Astrocyte (in vitro differentiated cells and primary cell): ENCODE measurements at regions not wholly inside any gene's neighbourhood (a gene's known extent, or its start where the extent isn't known, plus 50 kb on each side); places are given as distances from the start of the nearest gene placed in this dataset.

Source experiments
- DNase-seq: peaks from one replicate; pipeline ENCODE4 v3.0.0-alpha.2; 2010; ENCODE audit warnings: low read depth
- FAIRE-seq: peaks from 2 replicates; lab custom pipeline; 2011; peaks lifted over from hg19 to GRCh38; lab: Jason Lieb, UNC
- H2AFZ ChIP-seq: 2 replicates; pipeline ENCODE4 v1.6.0; 2012; ENCODE audit warnings: low read depth, low read length, inconsistent platforms
- H3K27ac ChIP-seq: 2 replicates; pipeline ENCODE4 v1.5.1; 2011; ENCODE audit warnings: low read depth, low read length, inconsistent platforms
- H3K27me3 ChIP-seq: 2 replicates; pipeline ENCODE4 v1.6.0; 2011; ENCODE audit warnings: low read length, inconsistent platforms; ENCODE audit not compliant: insufficient read depth
- H3K36me3 ChIP-seq: 2 replicates; pipeline ENCODE4 v1.5.1; 2011; ENCODE audit warnings: low read length, inconsistent platforms; ENCODE audit not compliant: insufficient read depth
- H3K4me1 ChIP-seq: 2 replicates; pipeline ENCODE4 v1.5.1; 2011; ENCODE audit warnings: low read length, inconsistent platforms; ENCODE audit not compliant: insufficient read depth
- H3K4me2 ChIP-seq: 2 replicates; pipeline ENCODE4 v1.6.0; 2012; ENCODE audit warnings: low read length, inconsistent platforms
- H3K4me3 ChIP-seq: 2 replicates; pipeline ENCODE4 v1.5.1; 2011; ENCODE audit warnings: low read depth, mild to moderate bottlenecking, low read length, inconsistent platforms; ENCODE audit not compliant: insufficient read depth
- H3K79me2 ChIP-seq: 2 replicates; pipeline ENCODE4 v1.6.0; 2012; ENCODE audit warnings: mild to moderate bottlenecking, low read length, inconsistent platforms; ENCODE audit not compliant: insufficient read depth
- H3K9ac ChIP-seq: 2 replicates; pipeline ENCODE4 v1.6.0; 2012; ENCODE audit warnings: mild to moderate bottlenecking, low read length, inconsistent platforms
- H3K9me3 ChIP-seq: 2 replicates; pipeline ENCODE4 v1.5.1; 2012; ENCODE audit warnings: low read depth, mild to moderate bottlenecking, low read length, inconsistent platforms; ENCODE audit not compliant: insufficient read depth
- H4K20me1 ChIP-seq: 2 replicates; pipeline ENCODE4 v1.6.0; 2012; ENCODE audit warnings: low read length, inconsistent platforms; ENCODE audit not compliant: insufficient read depth
- H3K27ac Mint-ChIP-seq: one replicate; pipeline ENCODE4 v1.8.0; 2021; ENCODE audit warnings: mild to moderate bottlenecking, mixed read lengths; ENCODE audit not compliant: unreplicated experiment
- H3K27me3 Mint-ChIP-seq: one replicate; pipeline ENCODE4 v1.8.0; 2021; ENCODE audit warnings: low read depth, mixed read lengths; ENCODE audit not compliant: unreplicated experiment
- H3K36me3 Mint-ChIP-seq: one replicate; pipeline ENCODE4 v1.8.0; 2021; ENCODE audit warnings: low read depth, mixed read lengths; ENCODE audit not compliant: unreplicated experiment
- H3K4me1 Mint-ChIP-seq: one replicate; pipeline ENCODE4 v1.8.0; 2021; ENCODE audit warnings: low read depth, mixed read lengths; ENCODE audit not compliant: unreplicated experiment
- H3K4me3 Mint-ChIP-seq: one replicate; pipeline ENCODE4 v1.8.0; 2021; ENCODE audit warnings: mild to moderate bottlenecking, moderate library complexity, mixed read lengths; ENCODE audit not compliant: unreplicated experiment
- H3K9me3 Mint-ChIP-seq: one replicate; pipeline ENCODE4 v1.8.0; 2021; ENCODE audit warnings: mild to moderate bottlenecking, mixed read lengths; ENCODE audit not compliant: unreplicated experiment
- EZH2 ChIP-seq: IDR thresholded peaks from 2 replicates; pipeline ENCODE4 v1.6.1; 2012; ENCODE audit warnings: mild to moderate bottlenecking, low read length, inconsistent platforms; ENCODE audit not compliant: insufficient read depth
- TF ChIP-seq, protein P1 (sequence below): IDR thresholded peaks from 2 replicates; pipeline ENCODE4 v1.5.1; 2011; ENCODE audit warnings: low read depth, mild to moderate bottlenecking, inconsistent platforms, low read length, moderate library complexity; ENCODE audit not compliant: insufficient read depth

DNA sequence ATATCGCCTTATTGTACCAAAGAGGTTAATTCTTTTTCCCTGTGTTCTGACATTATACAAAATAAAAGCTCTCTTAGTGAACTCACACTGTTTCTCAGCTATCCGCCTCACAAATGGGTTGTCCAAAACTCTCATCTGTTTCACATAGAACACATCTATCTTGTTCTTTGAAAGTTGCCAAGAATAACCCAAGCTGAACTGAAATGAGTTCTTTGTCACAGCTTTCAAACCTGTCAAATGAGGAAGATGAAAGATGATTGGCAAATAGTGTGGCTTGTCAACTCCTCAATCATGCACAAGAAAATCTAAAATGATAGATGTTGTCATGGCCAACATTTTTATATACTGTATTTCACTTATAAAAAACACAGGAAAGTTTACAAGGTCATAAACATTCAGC, 168.1 kb upstream of the OSTN start:
- no peak overlapping the region for H2AFZ ChIP-seq
- no peaks in the 10 kb centered on the region for H3K4me1 ChIP-seq
- Mint-ChIP-seq H3K36me3 (no peaks in the 10 kb centered on the region), H3K4me1 (no peaks in the 10 kb centered on the region), H3K27ac (no peak overlapping the region), H3K4me3 (no peak overlapping the region), H3K27me3 (no peaks in the 10 kb centered on the region), H3K9me3 (no peaks in the 10 kb centered on the region)
- H3K9me3 ChIP-seq: no peaks in the 10 kb centered on the region
- H3K4me3 ChIP-seq: no peak overlapping the region
- DNase-seq: no peak
- no peak overlapping the region for H3K27ac ChIP-seq
- H4K20me1 ChIP-seq: no peaks in the 10 kb centered on the region
- no peak overlapping the region for H3K9ac ChIP-seq
- no peak overlapping the region for H3K4me2 ChIP-seq
- H3K36me3 ChIP-seq: no peaks in the 10 kb centered on the region
- no peak for FAIRE-seq
- no peaks in the 10 kb centered on the region for H3K27me3 ChIP-seq
- no peaks in the 10 kb centered on the region for H3K79me2 ChIP-seq
- TF ChIP-seq, protein P1, sequence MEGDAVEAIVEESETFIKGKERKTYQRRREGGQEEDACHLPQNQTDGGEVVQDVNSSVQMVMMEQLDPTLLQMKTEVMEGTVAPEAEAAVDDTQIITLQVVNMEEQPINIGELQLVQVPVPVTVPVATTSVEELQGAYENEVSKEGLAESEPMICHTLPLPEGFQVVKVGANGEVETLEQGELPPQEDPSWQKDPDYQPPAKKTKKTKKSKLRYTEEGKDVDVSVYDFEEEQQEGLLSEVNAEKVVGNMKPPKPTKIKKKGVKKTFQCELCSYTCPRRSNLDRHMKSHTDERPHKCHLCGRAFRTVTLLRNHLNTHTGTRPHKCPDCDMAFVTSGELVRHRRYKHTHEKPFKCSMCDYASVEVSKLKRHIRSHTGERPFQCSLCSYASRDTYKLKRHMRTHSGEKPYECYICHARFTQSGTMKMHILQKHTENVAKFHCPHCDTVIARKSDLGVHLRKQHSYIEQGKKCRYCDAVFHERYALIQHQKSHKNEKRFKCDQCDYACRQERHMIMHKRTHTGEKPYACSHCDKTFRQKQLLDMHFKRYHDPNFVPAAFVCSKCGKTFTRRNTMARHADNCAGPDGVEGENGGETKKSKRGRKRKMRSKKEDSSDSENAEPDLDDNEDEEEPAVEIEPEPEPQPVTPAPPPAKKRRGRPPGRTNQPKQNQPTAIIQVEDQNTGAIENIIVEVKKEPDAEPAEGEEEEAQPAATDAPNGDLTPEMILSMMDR: no peak
- no peak for TF ChIP-seq EZH2

DNA sequence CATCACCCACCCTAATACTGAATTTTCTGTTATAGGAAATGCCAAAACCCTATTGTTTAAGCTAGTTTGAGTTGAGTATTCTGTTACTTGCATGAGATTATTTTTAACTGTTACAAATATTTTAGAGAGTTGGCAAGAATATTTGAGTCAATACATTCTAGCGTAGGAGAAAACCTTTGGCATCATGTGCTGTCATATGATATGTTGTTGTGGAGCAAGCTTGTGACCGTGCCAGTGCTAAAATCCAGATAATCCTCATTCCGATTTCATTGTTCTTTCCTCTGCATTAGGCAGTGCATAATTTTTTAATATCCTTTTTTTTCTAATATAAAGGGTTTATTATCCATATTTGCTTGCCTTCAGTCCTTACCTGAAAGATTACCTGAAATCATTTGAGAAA, 168.0 kb upstream of the GMNC start:
- H3K4me2 ChIP-seq: no peak overlapping the region
- no peak for TF ChIP-seq EZH2
- TF ChIP-seq, protein P1: no peak
- H3K27me3 Mint-ChIP-seq: no peaks in the 10 kb centered on the region

DNA sequence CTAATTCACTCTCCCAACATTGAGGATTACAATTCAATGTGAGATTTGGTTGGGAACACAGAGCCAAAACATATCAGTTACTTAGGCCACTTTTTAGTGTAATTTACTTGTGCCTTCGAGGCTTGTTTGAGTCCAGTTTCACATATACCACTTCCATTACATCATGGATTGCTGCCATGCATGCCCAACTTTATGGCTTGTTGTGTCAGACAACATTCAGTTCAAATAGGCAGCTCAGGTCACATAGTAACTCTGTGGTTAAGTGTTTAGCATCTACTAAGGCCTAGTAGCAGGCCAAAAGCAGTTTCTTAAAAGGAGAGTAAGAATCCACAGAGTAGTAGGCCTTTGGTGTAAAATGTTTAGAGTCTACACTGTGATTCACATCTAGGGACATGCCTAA, 164.3 kb upstream of the GMNC start:
- no peak for FAIRE-seq
- H3K4me1 Mint-ChIP-seq: no peaks in the 10 kb centered on the region
- Histone ChIP-seq H3K9ac (no peak overlapping the region), H3K4me1 (no peaks in the 10 kb centered on the region), H3K36me3 (no peaks in the 10 kb centered on the region), H3K4me2 (no peak overlapping the region), H3K27me3 (no peaks in the 10 kb centered on the region), H3K9me3 (no peaks in the 10 kb centered on the region), H3K79me2 (no peaks in the 10 kb centered on the region), H3K27ac (no peak overlapping the region), H4K20me1 (no peaks in the 10 kb centered on the region), H3K4me3 (no peak overlapping the region), H2AFZ (no peak overlapping the region)
- H3K36me3 Mint-ChIP-seq: no peaks in the 10 kb centered on the region
- TF ChIP-seq, protein P1: no peak
- TF ChIP-seq EZH2: no peak
- DNase-seq: no peak
- no peak overlapping the region for H3K27ac Mint-ChIP-seq
- H3K4me3 Mint-ChIP-seq: no peak overlapping the region
- H3K9me3 Mint-ChIP-seq: no peaks in the 10 kb centered on the region
- H3K27me3 Mint-ChIP-seq: no peaks in the 10 kb centered on the region

More for the DNA sequence above, 168.0 kb upstream of the GMNC start:
- Histone ChIP-seq H3K36me3 (no peaks in the 10 kb centered on the region), H3K27me3 (no peaks in the 10 kb centered on the region), H3K9me3 (no peaks in the 10 kb centered on the region), H3K4me3 (no peak overlapping the region), H3K27ac (no peak overlapping the region), H2AFZ (no peak overlapping the region), H3K79me2 (no peaks in the 10 kb centered on the region), H3K9ac (no peak overlapping the region), H4K20me1 (no peaks in the 10 kb centered on the region), H3K4me1 (no peaks in the 10 kb centered on the region)
- Mint-ChIP-seq H3K4me3 (no peak overlapping the region), H3K36me3 (no peaks in the 10 kb centered on the region), H3K4me1 (no peaks in the 10 kb centered on the region), H3K27ac (no peak overlapping the region), H3K9me3 (no peaks in the 10 kb centered on the region)
- no peak for FAIRE-seq
- DNase-seq: no peak
